BLaER1 treated with 17β-estradiol and CSF1 and Interleukin-3, amounts not matched to agents 10 nM and 100 nM (cell line): ENCODE measurements at regions not wholly inside any gene's neighbourhood (a gene's known extent, or its start where the extent isn't known, plus 50 kb on each side); places are given as distances from the start of the nearest gene placed in this dataset.
"Not testable (repeated sequence)": the region's sequence is repeated elsewhere in the genome, so short reads cannot be mapped to it uniquely, and the experiment has no call there.

ENCODE experiments used
- H3K27ac ChIP-seq, 11 experiments: shearing (Covaris generic); formaldehyde crosslinking; 2 replicates each; pipeline ENCODE4 v1.8.1; 2022
- H3K27me3 ChIP-seq, 11 experiments: shearing (Covaris generic); formaldehyde crosslinking; 2 replicates each; pipeline ENCODE4 v1.8.1; 2022
- H3K36me3 ChIP-seq, 11 experiments: shearing (Covaris generic); formaldehyde crosslinking; 2 replicates each; pipeline ENCODE4 v1.8.1; 2022
- H3K4me1 ChIP-seq, 10 experiments: shearing (Covaris generic); formaldehyde crosslinking; 2 replicates each; pipeline ENCODE4 v1.8.1; 2022
- H3K4me2 ChIP-seq, 11 experiments: shearing (Covaris generic); formaldehyde crosslinking; 2 replicates each; pipeline ENCODE4 v1.8.1; 2022
- H3K4me3 ChIP-seq, 10 experiments: shearing (Covaris generic); formaldehyde crosslinking; 2 replicates each; pipeline ENCODE4 v1.8.1; 2022
- H3K9ac ChIP-seq, 11 experiments: shearing (Covaris generic); formaldehyde crosslinking; 2 replicates each; pipeline ENCODE4 v1.8.1; 2022
- H3K9me3 ChIP-seq, 11 experiments: shearing (Covaris generic); formaldehyde crosslinking; replicated peaks in 1 of 11; 2 replicates each; pipeline ENCODE4 v1.8.1; 2022
- H4K20me1 ChIP-seq, 11 experiments: shearing (Covaris generic); formaldehyde crosslinking; 2 replicates each; pipeline ENCODE4 v1.8.1; 2022
- Cebpa-rat ChIP-seq, 11 experiments: shearing (Covaris generic); IDR thresholded peaks; 2 replicates each; pipeline ENCODE4 v1.8.1; 2022

GRCh38 chr1:55768327-55768952 is 553.3 kb upstream of the USP24 start:
- H3K9me3 ChIP-seq, result no peaks in the 10 kb centered on the region; a peak in 1 of 22 replicates
- no peak overlapping the region for H3K4me2 ChIP-seq
- no peaks in the 10 kb centered on the region for H4K20me1 ChIP-seq
- H3K36me3 ChIP-seq, result no peaks in the 10 kb centered on the region
- TF ChIP-seq Cebpa-rat (IDR thresholded peaks at IDR 0.05), result no peak
- H3K4me1 ChIP-seq, result no peaks in the 10 kb centered on the region
- no peak overlapping the region for H3K4me3 ChIP-seq
- H3K27ac ChIP-seq, result no peak overlapping the region
- no peak overlapping the region for H3K9ac ChIP-seq
- H3K27me3 ChIP-seq, result no peaks in the 10 kb centered on the region

- Histone ChIP-seq H3K4me3 (no peak overlapping the region), H3K9ac (no peak overlapping the region), H3K27me3 (no peaks in the 10 kb centered on the region), H3K4me1 (no peaks in the 10 kb centered on the region), H3K4me2 (no peak overlapping the region), H3K36me3 (no peaks in the 10 kb centered on the region), H3K27ac (no peak overlapping the region), H4K20me1 (no peaks in the 10 kb centered on the region), H3K9me3 (peaks cover 0 to 7% (median 0%) of the 10 kb centered on the region in 11 experiments; a peak in 5 of 22 replicates)
- TF ChIP-seq Cebpa-rat (IDR thresholded peaks at IDR 0.05), result no peak
Observed at GRCh38 chr1:55767171-55767570, 552.0 kb upstream of the USP24 start.

GRCh38 chr1:55765505-55765904 is 550.3 kb upstream of the USP24 start:
- not testable (repeated sequence) for H3K27me3 ChIP-seq, H3K27ac ChIP-seq, H4K20me1 ChIP-seq, H3K4me2 ChIP-seq, H3K36me3 ChIP-seq, H3K4me3 ChIP-seq, H3K9ac ChIP-seq, H3K4me1 ChIP-seq
- H3K9me3 ChIP-seq, result peaks cover 0 to 18% (median 3%) of the 10 kb centered on the region in 11 experiments; a peak in 8 of 22 replicates

- Histone ChIP-seq H3K9me3 (peaks cover 0 to 9% (median 5%) of the 10 kb centered on the region in 11 experiments; a peak in 13 of 22 replicates), H4K20me1 (no peaks in the 10 kb centered on the region), H3K4me2 (no peak overlapping the region), H3K27me3 (no peaks in the 10 kb centered on the region), H3K36me3 (peaks cover 0 to 2% (median 0%) of the 10 kb centered on the region in 11 experiments; a peak in 1 of 22 replicates), H3K27ac (no peak overlapping the region), H3K4me1 (no peaks in the 10 kb centered on the region), H3K4me3 (no peak overlapping the region), H3K9ac (no peak overlapping the region)
- TF ChIP-seq Cebpa-rat (IDR thresholded peaks at IDR 0.05), result no peak
Observed at GRCh38 chr1:55751776-55752175, 536.6 kb upstream of the USP24 start.

- no peaks in the 10 kb centered on the region for H3K4me1 ChIP-seq
- H3K9ac ChIP-seq, result no peak overlapping the region
- no peak overlapping the region for H3K27ac ChIP-seq
- peaks cover 0 to 21% (median 15%) of the 10 kb centered on the region in 11 experiments; a peak in 15 of 22 replicates for H3K9me3 ChIP-seq
- no peak overlapping the region for H3K4me2 ChIP-seq
- peaks cover 0 to 5% (median 0%) of the 10 kb centered on the region in 11 experiments; a peak in 1 of 22 replicates for H3K36me3 ChIP-seq
- no peak for TF ChIP-seq Cebpa-rat (IDR thresholded peaks at IDR 0.05)
- H3K27me3 ChIP-seq, result 0 out of 22 replicates have a peak, but pooled peaks cover 0 to 5% (median 0%) of the 10 kb centered on the region in 11 experiments
- no peaks in the 10 kb centered on the region for H4K20me1 ChIP-seq
- no peak overlapping the region for H3K4me3 ChIP-seq
Observed at GRCh38 chr1:55750628-55750995, 535.4 kb upstream of the USP24 start.

GRCh38 chr1:55749975-55750627 is 534.9 kb upstream of the USP24 start:
- Histone ChIP-seq H3K4me2 (no peak overlapping the region), H3K4me3 (no peak overlapping the region), H3K9me3 (peaks cover 0 to 26% (median 16%) of the 10 kb centered on the region in 11 experiments; a peak in 15 of 22 replicates), H3K36me3 (peaks cover 0 to 5% (median 0%) of the 10 kb centered on the region in 11 experiments; a peak in 1 of 22 replicates), H3K27me3 (0 out of 22 replicates have a peak, but pooled peaks cover 0 to 5% (median 0%) of the 10 kb centered on the region in 11 experiments), H3K4me1 (no peaks in the 10 kb centered on the region), H3K9ac (no peak overlapping the region), H3K27ac (no peak overlapping the region), H4K20me1 (no peaks in the 10 kb centered on the region)
- TF ChIP-seq Cebpa-rat (IDR thresholded peaks at IDR 0.05), result no peak

GRCh38 chr1:55747408-55747841 is 532.3 kb upstream of the USP24 start:
- Histone ChIP-seq H3K36me3 (peaks cover 0 to 5% (median 0%) of the 10 kb centered on the region in 11 experiments; a peak in 1 of 22 replicates), H3K4me3 (no peak overlapping the region), H3K4me1 (no peaks in the 10 kb centered on the region), H3K4me2 (no peak overlapping the region), H3K9ac (no peak overlapping the region), H3K9me3 (peaks cover 0 to 28% (median 16%) of the 10 kb centered on the region in 11 experiments; a peak in 15 of 22 replicates), H3K27ac (no peak overlapping the region), H3K27me3 (peaks cover 0 to 15% (median 0%) of the 10 kb centered on the region in 11 experiments; a peak in 1 of 22 replicates), H4K20me1 (no peaks in the 10 kb centered on the region)
- no peak for TF ChIP-seq Cebpa-rat (IDR thresholded peaks at IDR 0.05)

GRCh38 chr1:55746710-55747109 is 531.5 kb upstream of the USP24 start:
- Histone ChIP-seq H3K4me2 (no peak overlapping the region), H3K36me3 (peaks cover 0 to 5% (median 0%) of the 10 kb centered on the region in 11 experiments; a peak in 1 of 22 replicates), H3K4me3 (no peak overlapping the region), H3K9me3 (peaks cover 0 to 28% (median 16%) of the 10 kb centered on the region in 11 experiments; a peak in 15 of 22 replicates), H3K27me3 (peaks cover 0 to 21% (median 0%) of the 10 kb centered on the region in 11 experiments; a peak in 1 of 22 replicates), H3K9ac (no peak overlapping the region), H3K27ac (no peak overlapping the region), H4K20me1 (no peaks in the 10 kb centered on the region), H3K4me1 (peaks cover 0 to 5% (median 0%) of the 10 kb centered on the region in 10 experiments; a peak in 1 of 20 replicates)
- TF ChIP-seq Cebpa-rat (IDR thresholded peaks at IDR 0.05), result no peak

GRCh38 chr1:55741516-55741915 is 526.4 kb upstream of the USP24 start:
- no peak for TF ChIP-seq Cebpa-rat (IDR thresholded peaks at IDR 0.05)

More at GRCh38 chr1:55741516-55741915, 526.4 kb upstream of the USP24 start:
- peaks cover 0 to under 1% (median 0%) of the 10 kb centered on the region in 11 experiments; a peak in 1 of 22 replicates for H3K36me3 ChIP-seq
- peaks cover 0 to 9% (median 0%) of the 10 kb centered on the region in 10 experiments; a peak in 1 of 20 replicates for H3K4me1 ChIP-seq
- H3K4me2 ChIP-seq, result 0 out of 22 replicates have a peak overlapping the region, but pooled peaks of 1 of the 11 experiments have one; percentile 0
- H3K27me3 ChIP-seq, result peaks cover 0 to 28% (median 0%) of the 10 kb centered on the region in 11 experiments; a peak in 2 of 22 replicates
- H3K9me3 ChIP-seq, result peaks cover 0 to 19% (median 9%) of the 10 kb centered on the region in 11 experiments; a peak in 15 of 22 replicates
- H4K20me1 ChIP-seq, result no peaks in the 10 kb centered on the region
- H3K4me3 ChIP-seq, result no peak overlapping the region
- H3K27ac ChIP-seq, result no peak overlapping the region
- H3K9ac ChIP-seq, result no peak overlapping the region
